ENCODE measurements at regions not wholly inside any gene's neighbourhood (a gene's known extent, or its start where the extent isn't known, plus 50 kb on each side); places are given as distances from the start of the nearest gene placed in this dataset.

DNA sequence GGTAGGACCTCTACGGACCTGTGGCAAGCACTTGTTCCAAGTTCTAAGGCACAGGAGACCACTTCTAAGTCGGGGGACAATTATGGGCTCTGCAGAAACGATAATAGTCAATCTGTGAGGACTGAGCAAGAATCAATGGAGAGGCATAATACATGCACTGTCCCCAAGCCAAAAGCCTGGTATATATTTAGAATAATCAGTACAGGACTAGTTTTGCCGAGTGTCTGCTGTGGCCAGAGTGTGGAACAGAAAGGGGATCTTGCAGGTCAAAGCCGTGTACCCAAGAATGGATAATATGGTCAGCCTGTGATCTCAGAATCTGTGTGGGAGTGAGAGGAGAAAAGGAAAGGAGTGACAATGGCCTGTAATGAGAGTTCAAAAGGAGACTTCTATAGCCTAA lies 80.2 kb upstream of the GNAO1 start:
- TF ChIP-seq POLR2A (IDR thresholded peaks at IDR 0.05; ENCODE audit: low read depth, low read length) (no peak), POLR2AphosphoS5 (IDR thresholded peaks at IDR 0.05; ENCODE audit: low read depth, low read length) (no peak), TAF1 (IDR thresholded peaks at IDR 0.05; ENCODE audit: low read depth, low read length) (no peak), POU2F2 (IDR thresholded peaks at IDR 0.05; ENCODE audit: low read depth, low read length) (no peak)
